BE2C (cell line): ENCODE measurements at regions not wholly inside any gene's neighbourhood (a gene's known extent, or its start where the extent isn't known, plus 50 kb on each side); places are given as distances from the start of the nearest gene placed in this dataset.

Source experiments
- DNase-seq: peaks from one replicate; pipeline ENCODE4 v3.0.0-alpha.2; 2020
- H3K27me3 ChIP-seq: fragments of 250-450 bp; sonication (Bioruptor Pico); 2 replicates; pipeline ENCODE4 v1.5.1; 2020; ENCODE audit warnings: mild to moderate bottlenecking
- H3K36me3 ChIP-seq: fragments of 250-450 bp; sonication (Bioruptor Pico); 2 replicates; pipeline ENCODE4 v1.5.1; 2020; ENCODE audit warnings: mild to moderate bottlenecking
- H3K4me1 ChIP-seq: fragments of 250-450 bp; sonication (Bioruptor Pico); 2 replicates; pipeline ENCODE4 v1.5.1; 2020
- H3K4me3 ChIP-seq: 2 replicates; pipeline ENCODE4 v1.5.1; 2011; ENCODE audit warnings: low read depth, low read length
- H3K9me3 ChIP-seq: fragments of 250-450 bp; sonication (Bioruptor Pico); 2 replicates; pipeline ENCODE4 v1.5.1; 2020
- TF ChIP-seq, protein P1 (sequence below): IDR thresholded peaks from 2 replicates; pipeline ENCODE4 v1.5.1; 2012; ENCODE audit warnings: mild to moderate bottlenecking, low read depth, low read length

DNA sequence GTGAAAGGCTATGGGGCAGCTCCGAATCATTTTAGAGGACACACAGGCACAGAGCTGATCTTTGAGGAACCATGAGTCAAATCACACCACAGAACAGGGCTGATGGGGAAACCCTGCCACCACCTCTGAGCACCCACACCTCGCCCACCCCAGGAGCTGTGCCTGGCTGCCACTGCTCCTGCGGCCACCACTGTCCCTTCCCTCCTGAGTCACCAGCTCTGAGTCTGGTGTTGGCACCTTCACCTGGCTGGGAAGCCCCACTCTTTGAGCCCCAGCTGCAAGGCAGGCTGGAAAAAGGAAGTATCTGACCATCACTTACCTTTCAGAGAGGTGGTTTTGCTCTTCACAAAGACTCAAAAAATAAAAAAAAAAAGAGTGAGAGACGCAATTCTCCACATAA, 63.6 kb upstream of the MEF2A start:
- TF ChIP-seq, protein P1, sequence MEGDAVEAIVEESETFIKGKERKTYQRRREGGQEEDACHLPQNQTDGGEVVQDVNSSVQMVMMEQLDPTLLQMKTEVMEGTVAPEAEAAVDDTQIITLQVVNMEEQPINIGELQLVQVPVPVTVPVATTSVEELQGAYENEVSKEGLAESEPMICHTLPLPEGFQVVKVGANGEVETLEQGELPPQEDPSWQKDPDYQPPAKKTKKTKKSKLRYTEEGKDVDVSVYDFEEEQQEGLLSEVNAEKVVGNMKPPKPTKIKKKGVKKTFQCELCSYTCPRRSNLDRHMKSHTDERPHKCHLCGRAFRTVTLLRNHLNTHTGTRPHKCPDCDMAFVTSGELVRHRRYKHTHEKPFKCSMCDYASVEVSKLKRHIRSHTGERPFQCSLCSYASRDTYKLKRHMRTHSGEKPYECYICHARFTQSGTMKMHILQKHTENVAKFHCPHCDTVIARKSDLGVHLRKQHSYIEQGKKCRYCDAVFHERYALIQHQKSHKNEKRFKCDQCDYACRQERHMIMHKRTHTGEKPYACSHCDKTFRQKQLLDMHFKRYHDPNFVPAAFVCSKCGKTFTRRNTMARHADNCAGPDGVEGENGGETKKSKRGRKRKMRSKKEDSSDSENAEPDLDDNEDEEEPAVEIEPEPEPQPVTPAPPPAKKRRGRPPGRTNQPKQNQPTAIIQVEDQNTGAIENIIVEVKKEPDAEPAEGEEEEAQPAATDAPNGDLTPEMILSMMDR, result no peak
- Histone ChIP-seq H3K9me3 (no peaks in the 10 kb centered on the region), H3K4me1 (peaks cover under 1% of the 10 kb centered on the region; the same call in 1 of the 2 replicates), H3K36me3 (no peaks in the 10 kb centered on the region), H3K4me3 (no peak overlapping the region), H3K27me3 (no peaks in the 10 kb centered on the region)
- no peak for DNase-seq

GRCh38 chr15:99502661-99503060, 63.1 kb upstream of the MEF2A start:
- Histone ChIP-seq H3K4me3 (no peak overlapping the region), H3K4me1 (peaks cover 3% of the 10 kb centered on the region), H3K9me3 (no peaks in the 10 kb centered on the region), H3K27me3 (no peaks in the 10 kb centered on the region), H3K36me3 (no peaks in the 10 kb centered on the region)
- TF ChIP-seq, protein P1, result no peak
- no peak for DNase-seq

DNA sequence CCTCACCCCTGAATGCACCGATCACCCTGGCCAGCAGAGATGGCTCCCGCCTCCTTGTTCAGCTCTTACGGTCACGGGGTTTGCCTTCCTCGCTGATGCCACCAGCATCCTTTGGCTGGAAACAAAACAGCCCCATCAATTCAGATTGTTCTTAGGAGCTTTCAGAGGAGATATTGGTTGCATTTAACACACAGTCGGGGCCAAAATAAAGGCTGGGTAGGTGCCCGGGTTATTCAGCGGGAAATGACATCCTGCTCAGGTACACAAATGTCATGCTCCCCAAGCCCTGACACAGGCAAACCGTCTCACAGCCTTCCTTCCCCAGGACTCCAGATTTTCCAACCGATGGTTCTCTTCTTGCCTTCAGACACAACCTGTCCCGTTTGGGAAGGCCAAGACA, 62.4 kb upstream of the MEF2A start:
- Histone ChIP-seq H3K4me1 (peaks cover 11% of the 10 kb centered on the region), H3K9me3 (no peaks in the 10 kb centered on the region), H3K36me3 (no peaks in the 10 kb centered on the region), H3K27me3 (no peaks in the 10 kb centered on the region), H3K4me3 (no peak overlapping the region)
- TF ChIP-seq, protein P1, result no peak
- no peak for DNase-seq

DNA sequence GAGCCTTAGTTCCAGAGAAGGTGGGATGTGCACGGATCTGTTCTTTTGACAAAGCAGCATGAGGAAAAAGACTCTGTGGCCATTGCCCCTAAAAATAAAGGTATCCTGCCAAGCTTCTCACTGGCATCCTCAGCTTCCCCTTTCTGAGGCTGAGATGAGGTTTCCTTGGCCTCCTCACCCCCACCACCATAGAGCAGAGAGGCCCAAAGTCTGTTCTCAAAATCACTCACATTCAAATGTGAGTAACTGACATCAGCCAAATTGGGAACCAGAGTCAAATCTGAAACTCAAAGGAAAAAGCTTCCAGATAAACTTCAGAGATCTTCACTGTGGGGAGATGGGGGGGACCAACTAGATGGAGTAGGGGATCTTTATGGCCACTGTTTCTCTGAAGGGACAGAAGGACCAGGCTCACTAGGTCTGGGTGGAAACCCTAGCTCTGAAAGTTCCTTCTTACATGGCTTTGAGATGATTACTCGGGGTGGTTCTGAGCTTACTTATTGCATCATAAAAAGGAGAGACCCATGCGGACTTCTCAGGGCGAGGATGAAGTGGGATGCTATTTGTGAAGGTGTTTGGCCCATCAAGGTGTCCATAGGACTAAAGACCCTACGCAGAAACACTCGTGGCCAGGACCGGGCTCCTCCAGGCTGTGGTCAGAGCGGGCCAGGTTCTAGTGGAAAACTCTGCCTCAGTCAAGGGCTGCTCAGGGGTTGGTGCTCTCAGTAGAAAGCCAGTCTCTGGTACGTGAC, 61.5 kb upstream of the MEF2A start:
- Histone ChIP-seq H3K4me1 (peaks cover 11% of the 10 kb centered on the region), H3K4me3 (no peak overlapping the region), H3K27me3 (no peaks in the 10 kb centered on the region), H3K9me3 (no peaks in the 10 kb centered on the region), H3K36me3 (no peaks in the 10 kb centered on the region)
- TF ChIP-seq, protein P1, result no peak
- no peak for DNase-seq

- Histone ChIP-seq H3K27me3 (no peaks in the 10 kb centered on the region), H3K4me1 (peaks cover 11% of the 10 kb centered on the region), H3K36me3 (no peaks in the 10 kb centered on the region), H3K9me3 (no peaks in the 10 kb centered on the region), H3K4me3 (no peak overlapping the region)
- no peak for DNase-seq
- TF ChIP-seq, protein P1, result no peak
Measured at GRCh38 chr15:99504823-99505551, 60.8 kb upstream of the MEF2A start.

DNA sequence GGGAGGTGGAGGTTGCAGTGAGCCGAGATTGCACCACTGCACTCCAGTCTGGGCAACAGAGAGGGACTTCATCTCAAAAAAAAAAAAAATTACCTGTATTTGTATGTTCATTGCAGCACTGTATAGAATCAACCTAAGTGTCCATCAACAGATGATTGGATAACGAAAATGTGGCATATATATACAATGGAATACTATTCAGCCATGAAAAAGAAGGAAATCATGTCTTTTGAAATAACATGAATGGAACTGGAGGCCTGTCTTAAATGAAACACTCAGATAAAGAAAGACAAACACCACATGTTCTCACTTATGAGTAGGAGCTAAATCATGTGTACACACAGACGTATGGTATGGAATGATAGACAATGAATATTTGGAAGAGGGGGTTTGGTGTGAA, 59.4 kb upstream of the MEF2A start:
- no peaks in the 10 kb centered on the region for H3K36me3 ChIP-seq
- peaks cover 11% of the 10 kb centered on the region for H3K4me1 ChIP-seq
- DNase-seq, result no peak
- H3K9me3 ChIP-seq, result no peaks in the 10 kb centered on the region
- H3K4me3 ChIP-seq, result no peak overlapping the region
- TF ChIP-seq, protein P1, result no peak
- no peaks in the 10 kb centered on the region for H3K27me3 ChIP-seq
